Panc1 (cell line): ENCODE measurements at regions not wholly inside any gene's neighbourhood (a gene's known extent, or its start where the extent isn't known, plus 50 kb on each side); places are given as distances from the start of the nearest gene placed in this dataset.

ENCODE experiments used
- ATAC-seq: fragments of 200-7000 bp; cut with Tn5 transposase; 2 replicates; pipeline ENCODE4 v1.9.1; 2020; ENCODE audit warnings: mild to moderate bottlenecking, moderate library complexity
- BruUV-seq: library from RNA; stranded (reverse); fragments of 400-500 nt; replicated peaks from 2 replicates; lab custom pipeline; 2021; lab: Mats Ljungman, UMichigan
- CTCF ChIA-PET: fragments of 300-600 bp; sonication (Branson Sonifier 250); formaldehyde crosslinking; loops from one replicate; lab custom pipeline; 2022; ENCODE audit warnings: antibody characterized with exemption; lab: Charles Lee
- POLR2A ChIA-PET: fragments of 300-600 bp; sonication (Branson Sonifier 250); formaldehyde crosslinking; loops from one replicate; lab custom pipeline; 2022; ENCODE audit warnings: antibody characterized with exemption; lab: Charles Lee
- DNase-seq: peaks from one replicate; pipeline ENCODE4 v3.0.0-alpha.2; 2010; ENCODE audit warnings: low read depth, low spot score
- H3K27ac ChIP-seq: 2 replicates; pipeline ENCODE4 v1.5.1; 2011; ENCODE audit warnings: mild to moderate bottlenecking, low read length, inconsistent platforms
- H3K27me3 ChIP-seq: fragments of 200-500 bp; sonication (Bioruptor generic); 2 replicates; pipeline ENCODE4 v1.6.0; 2014; ENCODE audit warnings: low read length, inconsistent platforms; ENCODE audit not compliant: control insufficient read depth, insufficient read depth
- H3K36me3 ChIP-seq: fragments of 200-500 bp; sonication (Bioruptor generic); 2 replicates; pipeline ENCODE4 v1.5.1; 2014; ENCODE audit warnings: inconsistent platforms, mild to moderate bottlenecking, low read length, moderate library complexity; ENCODE audit not compliant: control insufficient read depth, insufficient read depth
- H3K4me1 ChIP-seq: 2 replicates; pipeline ENCODE4 v1.5.1; 2011; ENCODE audit warnings: inconsistent platforms, mild to moderate bottlenecking, low read length, moderate library complexity; ENCODE audit not compliant: control insufficient read depth, insufficient read depth
- H3K4me3 ChIP-seq, 2 experiments: 2 replicates each; pipeline ENCODE4 v1.5.1; 2011 to 2012; ENCODE audit warnings: low read depth in 2 of 2, low read length in 2 of 2, mild to moderate bottlenecking in 2 of 2, inconsistent platforms in 1 of 2, moderate library complexity in 1 of 2
- H3K9me3 ChIP-seq: fragments of 200-500 bp; sonication (Bioruptor generic); 2 replicates; pipeline ENCODE4 v1.5.1; 2014; ENCODE audit warnings: low read depth, mild to moderate bottlenecking, inconsistent platforms, low read length, moderate library complexity; ENCODE audit not compliant: control insufficient read depth, insufficient read depth
- POLR2AphosphoS5 ChIP-seq: IDR thresholded peaks from 2 replicates; pipeline ENCODE4 v1.6.1; 2012; ENCODE audit warnings: mild to moderate bottlenecking, low read depth, low read length, moderate library complexity
- SIN3A ChIP-seq: IDR thresholded peaks from 2 replicates; pipeline ENCODE4 v1.6.1; 2012; ENCODE audit warnings: low read depth, mild to moderate bottlenecking, low read length, moderate library complexity, borderline replicate concordance; ENCODE audit not compliant: insufficient read depth
- TCF7L2 ChIP-seq: IDR thresholded peaks from 2 replicates; pipeline ENCODE4 v1.6.1; 2011; ENCODE audit warnings: mild to moderate bottlenecking, low read depth, low read length, inconsistent platforms
- in situ Hi-C: cut with HindIII; loops from 2 replicates; pipeline ENCODE4 v1.10.0; 2016; ENCODE audit warnings: low sequenced_read_pairs, low pct_unique_long_range_greater_than_20kb
- intact Hi-C: fragments of 100-400 bp; cut with micrococcal nuclease; formaldehyde crosslinking; loops from one replicate; pipeline ENCODE4 v1.10.0; 2022; ENCODE audit not compliant: unreplicated experiment
- TF ChIP-seq, protein P1 (sequence below): fragments of 450-650 bp; IDR thresholded peaks from 2 replicates; pipeline ENCODE4 v1.5.1; 2017; ENCODE audit warnings: mild to moderate bottlenecking
- TF ChIP-seq, protein P2 (sequence below), 2 experiments: IDR thresholded peaks; 2 replicates each; pipeline ENCODE4 v1.6.1; 2011 to 2012; ENCODE audit warnings: low read depth in 2 of 2, control low read depth in 1 of 2, low read length in 1 of 2, mild to moderate bottlenecking in 1 of 2, moderate library complexity in 1 of 2; ENCODE audit not compliant: insufficient read depth in 1 of 2

DNA sequence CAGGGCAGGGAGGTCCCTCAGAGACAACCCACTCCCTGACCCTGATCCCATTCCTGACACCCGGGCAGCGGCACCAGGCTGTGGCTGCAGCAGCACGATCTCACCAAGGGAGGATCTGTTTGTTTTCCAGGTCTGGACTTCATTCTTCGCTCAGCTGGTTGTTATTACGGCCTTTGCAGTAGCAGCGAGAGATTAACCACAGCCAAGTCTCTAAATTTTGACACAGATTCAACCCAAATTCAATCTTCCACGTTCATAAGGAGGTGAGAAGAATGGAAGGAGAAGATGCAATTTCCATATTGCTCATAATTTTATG lies 91.1 kb upstream of the THBS2 start:
- no peak for DNase-seq
- ATAC-seq = no peak
- CTCF ChIA-PET = no interaction called here
- no peak overlapping the region for H3K4me3 ChIP-seq
- peaks cover 7% of the 10 kb centered on the region for H3K4me1 ChIP-seq
- POLR2A ChIA-PET = no interaction called here
- BruUV-seq = no TSS peak
- H3K27me3 ChIP-seq = no peaks in the 10 kb centered on the region
- no peak overlapping the region for H3K27ac ChIP-seq
- H3K9me3 ChIP-seq = no peaks in the 10 kb centered on the region
- TF ChIP-seq, protein P1, sequence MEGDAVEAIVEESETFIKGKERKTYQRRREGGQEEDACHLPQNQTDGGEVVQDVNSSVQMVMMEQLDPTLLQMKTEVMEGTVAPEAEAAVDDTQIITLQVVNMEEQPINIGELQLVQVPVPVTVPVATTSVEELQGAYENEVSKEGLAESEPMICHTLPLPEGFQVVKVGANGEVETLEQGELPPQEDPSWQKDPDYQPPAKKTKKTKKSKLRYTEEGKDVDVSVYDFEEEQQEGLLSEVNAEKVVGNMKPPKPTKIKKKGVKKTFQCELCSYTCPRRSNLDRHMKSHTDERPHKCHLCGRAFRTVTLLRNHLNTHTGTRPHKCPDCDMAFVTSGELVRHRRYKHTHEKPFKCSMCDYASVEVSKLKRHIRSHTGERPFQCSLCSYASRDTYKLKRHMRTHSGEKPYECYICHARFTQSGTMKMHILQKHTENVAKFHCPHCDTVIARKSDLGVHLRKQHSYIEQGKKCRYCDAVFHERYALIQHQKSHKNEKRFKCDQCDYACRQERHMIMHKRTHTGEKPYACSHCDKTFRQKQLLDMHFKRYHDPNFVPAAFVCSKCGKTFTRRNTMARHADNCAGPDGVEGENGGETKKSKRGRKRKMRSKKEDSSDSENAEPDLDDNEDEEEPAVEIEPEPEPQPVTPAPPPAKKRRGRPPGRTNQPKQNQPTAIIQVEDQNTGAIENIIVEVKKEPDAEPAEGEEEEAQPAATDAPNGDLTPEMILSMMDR = no peak
- no peak for TF ChIP-seq POLR2AphosphoS5
- in situ Hi-C loops = no loop called here
- intact Hi-C loops = no loop called here
- H3K36me3 ChIP-seq = no peaks in the 10 kb centered on the region

DNA sequence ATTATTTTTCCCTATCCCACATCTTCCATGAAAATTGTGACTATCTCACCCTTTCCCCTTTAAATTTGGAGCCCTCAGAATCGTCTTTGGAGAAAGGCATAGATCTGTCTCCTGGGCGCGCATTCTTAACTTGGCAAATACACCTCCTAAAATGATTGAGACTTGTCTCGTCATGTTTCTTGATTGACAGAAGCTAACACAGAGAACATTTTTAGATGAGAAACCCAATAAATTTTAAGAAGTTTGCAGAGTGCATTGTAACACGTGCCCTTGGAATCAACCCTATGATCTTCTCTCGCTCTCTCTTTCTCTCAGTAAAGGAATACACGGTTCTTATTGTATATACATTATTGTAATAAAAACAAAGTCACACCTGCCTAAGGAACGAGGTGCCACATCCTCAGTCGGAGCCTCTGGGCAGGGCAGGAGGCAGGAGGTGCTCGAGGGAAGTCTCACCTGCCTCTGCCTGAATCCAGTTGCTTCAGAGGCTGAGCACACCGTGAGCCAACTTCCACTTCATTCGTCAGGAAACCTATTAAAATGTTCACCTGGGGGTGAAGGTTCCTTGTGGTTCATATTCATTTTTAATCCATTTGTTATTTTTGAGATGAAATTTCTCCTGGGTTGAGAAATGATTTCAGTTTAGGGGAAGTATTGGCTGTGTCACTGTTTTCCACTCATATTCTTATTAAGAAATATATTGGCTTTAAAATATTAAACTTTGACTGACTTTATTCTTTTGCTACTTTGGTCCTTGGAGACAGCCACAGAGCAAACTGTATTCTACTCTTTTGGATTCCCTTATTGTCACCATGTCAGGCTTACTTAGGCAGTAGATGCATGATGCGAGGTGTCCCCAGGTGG lies 90.5 kb upstream of the THBS2 start:
- no peak overlapping the region for H3K27ac ChIP-seq
- H3K27me3 ChIP-seq = no peaks in the 10 kb centered on the region
- CTCF ChIA-PET = no interaction called here
- no peaks in the 10 kb centered on the region for H3K9me3 ChIP-seq
- no peak overlapping the region for H3K4me3 ChIP-seq
- DNase-seq = no peak
- POLR2A ChIA-PET = no interaction called here
- TF ChIP-seq POLR2AphosphoS5 (no peak), TCF7L2 (no peak), SIN3A (no peak)
- TF ChIP-seq, protein P2, sequence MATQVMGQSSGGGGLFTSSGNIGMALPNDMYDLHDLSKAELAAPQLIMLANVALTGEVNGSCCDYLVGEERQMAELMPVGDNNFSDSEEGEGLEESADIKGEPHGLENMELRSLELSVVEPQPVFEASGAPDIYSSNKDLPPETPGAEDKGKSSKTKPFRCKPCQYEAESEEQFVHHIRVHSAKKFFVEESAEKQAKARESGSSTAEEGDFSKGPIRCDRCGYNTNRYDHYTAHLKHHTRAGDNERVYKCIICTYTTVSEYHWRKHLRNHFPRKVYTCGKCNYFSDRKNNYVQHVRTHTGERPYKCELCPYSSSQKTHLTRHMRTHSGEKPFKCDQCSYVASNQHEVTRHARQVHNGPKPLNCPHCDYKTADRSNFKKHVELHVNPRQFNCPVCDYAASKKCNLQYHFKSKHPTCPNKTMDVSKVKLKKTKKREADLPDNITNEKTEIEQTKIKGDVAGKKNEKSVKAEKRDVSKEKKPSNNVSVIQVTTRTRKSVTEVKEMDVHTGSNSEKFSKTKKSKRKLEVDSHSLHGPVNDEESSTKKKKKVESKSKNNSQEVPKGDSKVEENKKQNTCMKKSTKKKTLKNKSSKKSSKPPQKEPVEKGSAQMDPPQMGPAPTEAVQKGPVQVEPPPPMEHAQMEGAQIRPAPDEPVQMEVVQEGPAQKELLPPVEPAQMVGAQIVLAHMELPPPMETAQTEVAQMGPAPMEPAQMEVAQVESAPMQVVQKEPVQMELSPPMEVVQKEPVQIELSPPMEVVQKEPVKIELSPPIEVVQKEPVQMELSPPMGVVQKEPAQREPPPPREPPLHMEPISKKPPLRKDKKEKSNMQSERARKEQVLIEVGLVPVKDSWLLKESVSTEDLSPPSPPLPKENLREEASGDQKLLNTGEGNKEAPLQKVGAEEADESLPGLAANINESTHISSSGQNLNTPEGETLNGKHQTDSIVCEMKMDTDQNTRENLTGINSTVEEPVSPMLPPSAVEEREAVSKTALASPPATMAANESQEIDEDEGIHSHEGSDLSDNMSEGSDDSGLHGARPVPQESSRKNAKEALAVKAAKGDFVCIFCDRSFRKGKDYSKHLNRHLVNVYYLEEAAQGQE (IDR thresholded peaks at IDR 0.05; ENCODE audit: insufficient read depth in 1 of 2, low read depth in 2 of 2, low read length in 1 of 2) = no peak
- TF ChIP-seq, protein P1 = no peak
- intact Hi-C loops = no loop called here
- H3K4me1 ChIP-seq = peaks cover 9% of the 10 kb centered on the region
- no peak for ATAC-seq
- H3K36me3 ChIP-seq = no peaks in the 10 kb centered on the region
- in situ Hi-C loops = no loop called here
- BruUV-seq = no TSS peak
